ENCODE measurements at regions not wholly inside any gene's neighbourhood (a gene's known extent, or its start where the extent isn't known, plus 50 kb on each side); places are given as distances from the start of the nearest gene placed in this dataset.
"Not testable (repeated sequence)": the region's sequence is repeated elsewhere in the genome, so short reads cannot be mapped to it uniquely, and the experiment has no call there.

- DNase-seq: no peak
Observed at GRCh38 chr5:89053547-89053946, 170.6 kb upstream of the MEF2C start.

GRCh38 chr5:89050062-89050461 is 167.1 kb upstream of the MEF2C start:
- not testable (repeated sequence) for DNase-seq

- DNase-seq: no peak
Observed at GRCh38 chr5:89047571-89047970, 164.6 kb upstream of the MEF2C start.

- no peak for DNase-seq
Observed at GRCh38 chr5:89045216-89045615, 162.2 kb upstream of the MEF2C start.

GRCh38 chr5:89044674-89045200 is 161.8 kb upstream of the MEF2C start:
- no peak for DNase-seq

GRCh38 chr5:89043676-89044075 is 160.7 kb upstream of the MEF2C start:
- DNase-seq: no peak

GRCh38 chr5:89042746-89043145 is 159.8 kb upstream of the MEF2C start:
- no peak for DNase-seq

- no peak for DNase-seq
Observed at GRCh38 chr5:89041976-89042375, 159.0 kb upstream of the MEF2C start.

GRCh38 chr5:89041249-89041779 is 158.3 kb upstream of the MEF2C start:
- DNase-seq: no peak

GRCh38 chr5:89036704-89037489 is 153.9 kb upstream of the MEF2C start:
- no peak for DNase-seq

GRCh38 chr5:89036166-89036565 is 153.2 kb upstream of the MEF2C start:
- DNase-seq: no peak

- DNase-seq: no peak
Observed at GRCh38 chr5:89034588-89034987, 151.6 kb upstream of the MEF2C start.

GRCh38 chr5:89030798-89031197 is 147.8 kb upstream of the MEF2C start:
- DNase-seq: no peak

- no peak for DNase-seq
Observed at GRCh38 chr5:89028595-89029285, 145.8 kb upstream of the MEF2C start.

- DNase-seq: no peak
Observed at GRCh38 chr5:89024045-89024444, 141.1 kb upstream of the MEF2C start.

- peak in 1 of 2 experiments; percentile 51 for DNase-seq
Observed at GRCh38 chr5:89020926-89021610, 138.1 kb upstream of the MEF2C start.

- no peak for DNase-seq
Observed at GRCh38 chr5:89016741-89017303, 133.8 kb upstream of the MEF2C start.

GRCh38 chr5:89015409-89015808 is 132.4 kb upstream of the MEF2C start:
- no peak for DNase-seq

GRCh38 chr5:89011778-89012711 is 129.1 kb upstream of the MEF2C start:
- DNase-seq: no peak

- no peak for DNase-seq
Observed at GRCh38 chr5:89010512-89010911, 127.5 kb upstream of the MEF2C start.

GRCh38 chr5:89008291-89008690 is 125.3 kb upstream of the MEF2C start:
- DNase-seq: no peak

GRCh38 chr5:89005990-89006389 is 123.0 kb upstream of the MEF2C start:
- DNase-seq: no peak
